ENCODE measurements at regions not wholly inside any gene's neighbourhood (a gene's known extent, or its start where the extent isn't known, plus 50 kb on each side); places are given as distances from the start of the nearest gene placed in this dataset.

- no peak for DNase-seq (ENCODE audit: low spot score in 2 of 2)
Measured at GRCh38 chr4:187415231-187415630, 580.3 kb upstream of the ZFP42 start.

GRCh38 chr4:187416216-187416615, 579.4 kb upstream of the ZFP42 start:
- no peaks in the 10 kb centered on the region for H3K27me3 ChIP-seq
- 64% methylated on average over 3 of the region's 3 CpGs for WGBS
- no peak overlapping the region for H3K4me3 ChIP-seq
- H3K4me1 ChIP-seq, result peaks cover 4% of the 10 kb centered on the region
- no peaks in the 10 kb centered on the region for H3K36me3 ChIP-seq
- TF ChIP-seq POLR2AphosphoS5 (IDR thresholded peaks at IDR 0.05), result no peak
- TF ChIP-seq CTCF (IDR thresholded peaks at IDR 0.05), result no peak
- no peak for TF ChIP-seq EP300 (IDR thresholded peaks at IDR 0.05)
- DNase-seq (ENCODE audit: low spot score in 2 of 2), result no peak
- H3K9me3 ChIP-seq, result no peaks in the 10 kb centered on the region
- no peak overlapping the region for H3K27ac ChIP-seq

More at GRCh38 chr4:187415231-187415630, 580.3 kb upstream of the ZFP42 start:
- WGBS, result 24% methylated on average over 3 of the region's 3 CpGs
- Histone ChIP-seq H3K27ac (no peak overlapping the region), H3K27me3 (no peaks in the 10 kb centered on the region), H3K4me3 (no peak overlapping the region), H3K4me1 (peaks cover 4% of the 10 kb centered on the region), H3K36me3 (no peaks in the 10 kb centered on the region), H3K9me3 (no peaks in the 10 kb centered on the region)
- TF ChIP-seq POLR2AphosphoS5 (IDR thresholded peaks at IDR 0.05), result no peak
- TF ChIP-seq CTCF (IDR thresholded peaks at IDR 0.05), result no peak
- no peak for TF ChIP-seq POLR2A (IDR thresholded peaks at IDR 0.05)
- no peak for TF ChIP-seq EP300 (IDR thresholded peaks at IDR 0.05)

GRCh38 chr4:187417721-187418120, 577.9 kb upstream of the ZFP42 start:
- no peaks in the 10 kb centered on the region for H3K27me3 ChIP-seq
- no peak overlapping the region for H3K4me3 ChIP-seq
- TF ChIP-seq POLR2AphosphoS5 (IDR thresholded peaks at IDR 0.05) (no peak), EP300 (IDR thresholded peaks at IDR 0.05) (no peak), POLR2A (IDR thresholded peaks at IDR 0.05) (no peak), CTCF (IDR thresholded peaks at IDR 0.05) (no peak)
- H3K9me3 ChIP-seq, result no peaks in the 10 kb centered on the region
- H3K27ac ChIP-seq, result no peak overlapping the region
- 57% methylated on average over 3 of the region's 3 CpGs for WGBS
- no peak for DNase-seq (ENCODE audit: low spot score in 2 of 2)
- H3K36me3 ChIP-seq, result no peaks in the 10 kb centered on the region
- H3K4me1 ChIP-seq, result peaks cover 4% of the 10 kb centered on the region

- TF ChIP-seq EP300 (IDR thresholded peaks at IDR 0.05), result no peak
- TF ChIP-seq POLR2A (IDR thresholded peaks at IDR 0.05), result no peak
- no peak for TF ChIP-seq CTCF (IDR thresholded peaks at IDR 0.05)
- no peak for TF ChIP-seq POLR2AphosphoS5 (IDR thresholded peaks at IDR 0.05)
- Histone ChIP-seq H3K4me3 (no peak overlapping the region), H3K27me3 (no peaks in the 10 kb centered on the region), H3K36me3 (no peaks in the 10 kb centered on the region), H3K4me1 (peaks cover 3% of the 10 kb centered on the region), H3K9me3 (no peaks in the 10 kb centered on the region), H3K27ac (no peak overlapping the region)
- no peak for DNase-seq (ENCODE audit: low spot score in 2 of 2)
- 92% methylated on average over 3 of the region's 3 CpGs for WGBS
Measured at GRCh38 chr4:187422655-187423054, 572.9 kb upstream of the ZFP42 start.

GRCh38 chr4:187424636-187425035, 570.9 kb upstream of the ZFP42 start:
- no peaks in the 10 kb centered on the region for H3K27me3 ChIP-seq
- H3K27ac ChIP-seq, result no peak overlapping the region
- no peaks in the 10 kb centered on the region for H3K36me3 ChIP-seq
- H3K4me1 ChIP-seq, result no peaks in the 10 kb centered on the region
- DNase-seq (ENCODE audit: low spot score in 2 of 2), result no peak
- no peak overlapping the region for H3K4me3 ChIP-seq
- WGBS, result 84% methylated on average over 1 of the region's 1 CpG
- TF ChIP-seq CTCF (IDR thresholded peaks at IDR 0.05) (no peak), POLR2AphosphoS5 (IDR thresholded peaks at IDR 0.05) (no peak), EP300 (IDR thresholded peaks at IDR 0.05) (no peak), POLR2A (IDR thresholded peaks at IDR 0.05) (no peak)
- H3K9me3 ChIP-seq, result no peaks in the 10 kb centered on the region
